OCI-LY3 (cell line): ENCODE measurements at regions not wholly inside any gene's neighbourhood (a gene's known extent, or its start where the extent isn't known, plus 50 kb on each side); places are given as distances from the start of the nearest gene placed in this dataset.

Experiments used
- CTCF ChIP-seq: fragments of 200-600, 300-600 bp; sonication (generic); IDR thresholded peaks from 2 replicates; pipeline ENCODE4 v1.5.1; 2014; ENCODE audit warnings: antibody characterized with exemption, low read length, low read depth
- EZH2phosphoT487 ChIP-seq: fragments of 200-600 bp; shearing (Covaris generic); IDR thresholded peaks from 2 replicates; pipeline ENCODE4 v1.6.1; 2018; ENCODE audit warnings: antibody characterized with exemption, mixed run types, low read depth

GRCh38 chr6:9810286-9810685, 604.6 kb downstream of the TFAP2A start:
- TF ChIP-seq CTCF (no peak), EZH2phosphoT487 (no peak)
